ENCODE measurements at regions not wholly inside any gene's neighbourhood (a gene's known extent, or its start where the extent isn't known, plus 50 kb on each side); places are given as distances from the start of the nearest gene placed in this dataset.

DNA sequence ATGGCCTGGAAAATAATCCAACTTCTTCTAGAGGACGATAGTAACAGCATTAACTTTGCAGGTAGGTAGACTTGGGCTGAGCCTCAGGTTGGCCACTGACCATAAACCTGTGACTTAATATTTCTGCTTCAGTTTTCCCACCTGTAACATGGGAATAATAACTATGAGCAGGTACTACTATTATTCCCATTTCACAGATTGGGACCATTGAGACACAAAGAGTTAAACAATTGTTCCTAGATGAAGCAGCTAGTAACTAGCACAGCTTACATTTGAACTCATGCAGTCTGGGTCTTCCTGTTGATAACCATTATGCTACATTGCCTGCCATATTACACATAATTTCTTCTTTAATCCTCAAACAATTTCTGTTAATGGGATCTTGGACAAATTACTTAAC is 217.7 kb downstream of the NUAK1 start:
- no peak overlapping the region for H3K9ac ChIP-seq (ENCODE audit: low read length)
- H3K79me2 ChIP-seq (ENCODE audit: insufficient read depth, low read length), result no peaks in the 10 kb centered on the region
- no peaks in the 10 kb centered on the region for H3F3A ChIP-seq (ENCODE audit: insufficient read depth)
- H3K27ac ChIP-seq (ENCODE audit: low read depth, low read length), result no peak overlapping the region
- H4K20me1 ChIP-seq (ENCODE audit: low read depth, low read length), result no peaks in the 10 kb centered on the region
- no peak overlapping the region for H3K4me2 ChIP-seq (ENCODE audit: low read depth, low read length, poor library complexity, severe bottlenecking)
- H2AFZ ChIP-seq (ENCODE audit: low read depth, low read length, severe bottlenecking), result no peak overlapping the region
- no peak for TF ChIP-seq EZH2phosphoT487 (conservative IDR thresholded peaks at IDR 0.05; ENCODE audit: low read length)
- TF ChIP-seq, protein P1, sequence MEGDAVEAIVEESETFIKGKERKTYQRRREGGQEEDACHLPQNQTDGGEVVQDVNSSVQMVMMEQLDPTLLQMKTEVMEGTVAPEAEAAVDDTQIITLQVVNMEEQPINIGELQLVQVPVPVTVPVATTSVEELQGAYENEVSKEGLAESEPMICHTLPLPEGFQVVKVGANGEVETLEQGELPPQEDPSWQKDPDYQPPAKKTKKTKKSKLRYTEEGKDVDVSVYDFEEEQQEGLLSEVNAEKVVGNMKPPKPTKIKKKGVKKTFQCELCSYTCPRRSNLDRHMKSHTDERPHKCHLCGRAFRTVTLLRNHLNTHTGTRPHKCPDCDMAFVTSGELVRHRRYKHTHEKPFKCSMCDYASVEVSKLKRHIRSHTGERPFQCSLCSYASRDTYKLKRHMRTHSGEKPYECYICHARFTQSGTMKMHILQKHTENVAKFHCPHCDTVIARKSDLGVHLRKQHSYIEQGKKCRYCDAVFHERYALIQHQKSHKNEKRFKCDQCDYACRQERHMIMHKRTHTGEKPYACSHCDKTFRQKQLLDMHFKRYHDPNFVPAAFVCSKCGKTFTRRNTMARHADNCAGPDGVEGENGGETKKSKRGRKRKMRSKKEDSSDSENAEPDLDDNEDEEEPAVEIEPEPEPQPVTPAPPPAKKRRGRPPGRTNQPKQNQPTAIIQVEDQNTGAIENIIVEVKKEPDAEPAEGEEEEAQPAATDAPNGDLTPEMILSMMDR (IDR thresholded peaks at IDR 0.05; ENCODE audit: insufficient read depth, low read length, poor library complexity, severe bottlenecking), result no peak
- no peaks in the 10 kb centered on the region for H3K36me3 ChIP-seq (ENCODE audit: low read length)
- no peak overlapping the region for H3K4me3 ChIP-seq (ENCODE audit: insufficient read depth, low read length, poor library complexity, severe bottlenecking)
- no peaks in the 10 kb centered on the region for H3K9me2 ChIP-seq (replicated peaks; ENCODE audit: insufficient read depth, low read length)
- H3K27me3 ChIP-seq (ENCODE audit: low read length), result no peaks in the 10 kb centered on the region
- H3K9me3 ChIP-seq (ENCODE audit: insufficient read depth, low read length), result no peaks in the 10 kb centered on the region

DNA sequence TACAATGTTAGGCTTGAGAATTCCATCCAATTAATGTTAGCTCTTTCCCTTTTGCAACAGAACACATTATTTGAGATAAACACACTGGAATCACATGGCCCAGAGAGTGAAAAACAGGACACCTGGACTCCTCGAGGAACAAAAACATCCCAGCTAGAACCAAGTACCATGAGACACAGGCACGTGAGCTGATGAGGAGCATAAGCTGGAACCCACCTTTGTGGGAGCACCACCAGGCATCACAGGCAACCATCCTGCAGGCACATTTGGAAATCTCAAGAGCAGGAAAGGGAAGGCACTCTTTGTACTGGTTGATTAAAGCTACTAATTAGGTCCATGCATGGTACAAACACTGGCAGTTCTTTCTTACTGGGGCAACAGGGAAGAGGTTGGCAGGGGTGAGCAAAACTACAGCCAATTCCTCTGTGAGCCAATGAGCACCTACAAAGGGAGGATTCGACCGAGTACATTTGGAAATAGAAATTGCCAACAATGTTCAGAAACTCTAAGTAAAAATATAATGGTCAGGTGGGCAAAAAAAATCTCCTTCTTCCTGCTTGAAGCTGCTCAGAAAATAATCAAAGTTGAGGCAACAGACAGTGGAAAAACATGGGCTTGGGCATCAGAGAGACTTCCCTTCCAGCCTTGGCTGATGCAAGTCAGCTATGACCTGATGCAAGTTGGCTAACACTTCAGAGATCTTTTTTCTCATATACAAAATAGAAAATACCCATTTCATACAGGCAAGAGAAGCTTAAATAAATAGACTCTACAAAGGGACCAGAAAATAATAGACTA is 216.7 kb downstream of the NUAK1 start:
- Histone ChIP-seq H3K4me2 (ENCODE audit: low read depth, low read length, poor library complexity, severe bottlenecking) (no peak overlapping the region), H3K36me3 (ENCODE audit: low read length) (no peaks in the 10 kb centered on the region), H3K9me3 (ENCODE audit: insufficient read depth, low read length) (no peaks in the 10 kb centered on the region), H4K20me1 (ENCODE audit: low read depth, low read length) (no peaks in the 10 kb centered on the region), H3K27ac (ENCODE audit: low read depth, low read length) (no peak overlapping the region), H3K27me3 (ENCODE audit: low read length) (no peaks in the 10 kb centered on the region), H3K4me3 (ENCODE audit: insufficient read depth, low read length, poor library complexity, severe bottlenecking) (no peak overlapping the region), H3K9ac (ENCODE audit: low read length) (no peak overlapping the region), H2AFZ (ENCODE audit: low read depth, low read length, severe bottlenecking) (no peak overlapping the region), H3K9me2 (replicated peaks; ENCODE audit: insufficient read depth, low read length) (no peaks in the 10 kb centered on the region), H3K79me2 (ENCODE audit: insufficient read depth, low read length) (no peaks in the 10 kb centered on the region), H3F3A (ENCODE audit: insufficient read depth) (no peaks in the 10 kb centered on the region)
- TF ChIP-seq, protein P1 (IDR thresholded peaks at IDR 0.05; ENCODE audit: insufficient read depth, low read length, poor library complexity, severe bottlenecking), result no peak
- no peak for TF ChIP-seq EZH2phosphoT487 (conservative IDR thresholded peaks at IDR 0.05; ENCODE audit: low read length)

DNA sequence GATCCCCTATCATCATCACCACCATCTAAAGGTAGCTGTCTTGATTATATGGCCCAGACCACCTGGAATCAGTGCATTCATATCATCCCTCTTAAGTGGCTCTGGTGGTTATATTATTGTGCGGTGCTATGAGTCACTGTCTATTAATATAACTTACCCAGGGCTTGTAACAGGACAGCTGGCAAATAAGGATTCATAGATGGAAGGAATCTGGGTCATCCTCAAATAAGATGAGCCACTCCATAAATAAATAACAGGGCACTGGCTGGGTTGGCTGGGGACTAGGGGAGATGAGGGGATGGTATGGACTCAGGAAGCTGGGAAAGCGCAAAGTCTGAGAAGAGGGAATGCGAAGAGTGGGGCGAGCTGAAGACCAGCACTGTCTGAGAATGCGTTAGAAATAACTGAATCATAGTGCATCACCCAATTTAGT is 216.1 kb downstream of the NUAK1 start:
- no peaks in the 10 kb centered on the region for H3K79me2 ChIP-seq (ENCODE audit: insufficient read depth, low read length)
- H3K9me3 ChIP-seq (ENCODE audit: insufficient read depth, low read length), result no peaks in the 10 kb centered on the region
- no peaks in the 10 kb centered on the region for H3K36me3 ChIP-seq (ENCODE audit: low read length)
- no peaks in the 10 kb centered on the region for H3K27me3 ChIP-seq (ENCODE audit: low read length)
- H3K4me3 ChIP-seq (ENCODE audit: insufficient read depth, low read length, poor library complexity, severe bottlenecking), result no peak overlapping the region
- no peak overlapping the region for H2AFZ ChIP-seq (ENCODE audit: low read depth, low read length, severe bottlenecking)
- no peaks in the 10 kb centered on the region for H3K9me2 ChIP-seq (replicated peaks; ENCODE audit: insufficient read depth, low read length)
- no peak for TF ChIP-seq EZH2phosphoT487 (conservative IDR thresholded peaks at IDR 0.05; ENCODE audit: low read length)
- TF ChIP-seq, protein P1 (IDR thresholded peaks at IDR 0.05; ENCODE audit: insufficient read depth, low read length, poor library complexity, severe bottlenecking), result no peak
- no peaks in the 10 kb centered on the region for H4K20me1 ChIP-seq (ENCODE audit: low read depth, low read length)
- no peak overlapping the region for H3K27ac ChIP-seq (ENCODE audit: low read depth, low read length)
- no peak overlapping the region for H3K4me2 ChIP-seq (ENCODE audit: low read depth, low read length, poor library complexity, severe bottlenecking)
- no peak overlapping the region for H3K9ac ChIP-seq (ENCODE audit: low read length)
- no peaks in the 10 kb centered on the region for H3F3A ChIP-seq (ENCODE audit: insufficient read depth)
